ENCODE measurements at regions not wholly inside any gene's neighbourhood (a gene's known extent, or its start where the extent isn't known, plus 50 kb on each side); places are given as distances from the start of the nearest gene placed in this dataset.

- TF ChIP-seq CTCF (conservative IDR thresholded peaks at IDR 0.05; ENCODE audit: low read length) (no peak), EZH2phosphoT487 (IDR thresholded peaks at IDR 0.05; ENCODE audit: borderline replicate concordance, low read depth, low read length) (no peak)
These were observed 516.7 kb downstream of the NEBL start for GRCh38 chr10:20380401-20380800.
